ENCODE measurements at regions not wholly inside any gene's neighbourhood (a gene's known extent, or its start where the extent isn't known, plus 50 kb on each side); places are given as distances from the start of the nearest gene placed in this dataset.
"Not testable (repeated sequence)": the region's sequence is repeated elsewhere in the genome, so short reads cannot be mapped to it uniquely, and the experiment has no call there.

- FAIRE-seq (no peak), DNase-seq (ENCODE audit: low spot score) (peak; percentile 8)
Measured at GRCh38 chr4:138113819-138114400, 128.2 kb downstream of the SLC7A11 start.

GRCh38 chr4:138112890-138113289 lies 129.3 kb downstream of the SLC7A11 start:
- not testable (repeated sequence) for FAIRE-seq; DNase-seq (ENCODE audit: low spot score)

GRCh38 chr4:138112389-138112788 lies 129.8 kb downstream of the SLC7A11 start:
- no peak for DNase-seq (ENCODE audit: low spot score)
- FAIRE-seq = no peak

- FAIRE-seq = no peak
- no peak for DNase-seq (ENCODE audit: low spot score)
Measured at GRCh38 chr4:138111462-138112000, 130.6 kb downstream of the SLC7A11 start.

- DNase-seq (ENCODE audit: low spot score) (no peak), FAIRE-seq (no peak)
Measured at GRCh38 chr4:138110815-138111214, 131.3 kb downstream of the SLC7A11 start.

- FAIRE-seq (no peak), DNase-seq (ENCODE audit: low spot score) (no peak)
Measured at GRCh38 chr4:138107023-138107422, 135.1 kb downstream of the SLC7A11 start.

- DNase-seq (ENCODE audit: low spot score) = no peak
Measured at GRCh38 chr4:138105331-138105730, 136.8 kb downstream of the SLC7A11 start.

GRCh38 chr4:138104284-138104680 lies 137.9 kb downstream of the SLC7A11 start:
- no peak for FAIRE-seq

More at GRCh38 chr4:138105331-138105730, 136.8 kb downstream of the SLC7A11 start:
- no peak for FAIRE-seq

GRCh38 chr4:138103597-138104283 lies 138.4 kb downstream of the SLC7A11 start:
- DNase-seq (ENCODE audit: low spot score) (no peak), FAIRE-seq (no peak)

More at GRCh38 chr4:138104284-138104680, 137.9 kb downstream of the SLC7A11 start:
- DNase-seq (ENCODE audit: low spot score) = no peak

- FAIRE-seq (no peak), DNase-seq (ENCODE audit: low spot score) (no peak)
Measured at GRCh38 chr4:138099385-138099784, 142.8 kb downstream of the SLC7A11 start.

GRCh38 chr4:138097912-138098600 lies 144.1 kb downstream of the SLC7A11 start:
- DNase-seq (ENCODE audit: low spot score) (no peak), FAIRE-seq (no peak)

- DNase-seq (ENCODE audit: low spot score) (no peak), FAIRE-seq (no peak)
Measured at GRCh38 chr4:138096384-138097062, 145.6 kb downstream of the SLC7A11 start.

- DNase-seq (ENCODE audit: low spot score) = no peak
- FAIRE-seq = no peak
Measured at GRCh38 chr4:138095378-138095777, 146.8 kb downstream of the SLC7A11 start.

- DNase-seq (ENCODE audit: low spot score) (no peak), FAIRE-seq (no peak)
Measured at GRCh38 chr4:138092060-138092459, 150.1 kb downstream of the SLC7A11 start.

GRCh38 chr4:138090918-138091676 lies 151.1 kb downstream of the SLC7A11 start:
- FAIRE-seq (no peak), DNase-seq (ENCODE audit: low spot score) (no peak)

- FAIRE-seq = no peak
- peak; percentile 63 for DNase-seq (ENCODE audit: low spot score)
Measured at GRCh38 chr4:138090150-138090917, 151.8 kb downstream of the SLC7A11 start.

GRCh38 chr4:138088449-138089208 lies 153.5 kb downstream of the SLC7A11 start:
- DNase-seq (ENCODE audit: low spot score) (no peak), FAIRE-seq (no peak)

GRCh38 chr4:138087066-138087719 lies 155.0 kb downstream of the SLC7A11 start:
- DNase-seq (ENCODE audit: low spot score) = no peak

GRCh38 chr4:138086611-138087041 lies 155.5 kb downstream of the SLC7A11 start:
- no peak for DNase-seq (ENCODE audit: low spot score)
- no peak for FAIRE-seq

More at GRCh38 chr4:138087066-138087719, 155.0 kb downstream of the SLC7A11 start:
- FAIRE-seq = no peak

Measured in urothelium cell line (cell line).